T follicular helper cell (primary cell): ENCODE measurements at regions not wholly inside any gene's neighbourhood (a gene's known extent, or its start where the extent isn't known, plus 50 kb on each side); places are given as distances from the start of the nearest gene placed in this dataset.

Source experiments
- DNase-seq: peaks from one replicate; pipeline ENCODE4 v3.0.0-alpha.2; 2020; ENCODE audit warnings: low read depth

DNA sequence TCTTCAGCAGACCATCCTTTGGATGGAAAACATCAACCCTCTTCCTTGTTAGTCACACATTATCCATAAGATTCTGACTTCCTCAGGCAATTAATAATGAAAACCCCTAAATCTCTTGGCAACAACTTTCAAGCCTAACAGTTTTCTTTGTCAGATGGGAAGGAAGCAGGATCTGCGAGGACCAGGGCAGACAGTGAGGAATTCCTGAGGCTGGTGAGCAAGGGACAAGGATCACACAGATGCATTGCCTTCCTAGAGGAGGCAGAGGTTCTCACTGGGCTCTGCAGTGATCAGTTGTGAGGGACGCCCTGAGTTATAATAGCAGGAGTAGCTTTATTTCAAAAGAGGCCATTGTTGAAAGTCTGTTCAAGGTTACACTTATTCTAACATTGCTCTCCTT is 195.4 kb downstream of the SLIT2 start:
- DNase-seq = no peak

DNA sequence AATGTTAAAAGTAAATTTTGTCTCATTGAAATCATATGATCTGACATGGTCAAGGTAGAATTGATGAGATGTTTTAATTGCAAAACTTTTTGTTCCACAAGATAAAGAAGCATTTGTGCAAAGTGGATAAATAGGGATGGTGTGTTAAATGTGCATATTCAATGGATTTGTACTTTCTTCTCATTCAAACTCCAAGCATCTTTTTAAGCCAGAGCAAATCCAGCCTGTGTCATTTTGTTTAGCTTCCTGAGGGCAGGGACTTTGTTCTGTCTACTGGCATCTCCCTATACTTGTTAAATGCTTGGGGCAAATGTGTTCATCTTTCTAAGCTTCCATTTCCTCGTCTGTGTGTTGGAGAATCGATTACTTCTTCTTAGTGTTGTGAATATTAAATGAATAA is 200.3 kb downstream of the SLIT2 start:
- DNase-seq = no peak

DNA sequence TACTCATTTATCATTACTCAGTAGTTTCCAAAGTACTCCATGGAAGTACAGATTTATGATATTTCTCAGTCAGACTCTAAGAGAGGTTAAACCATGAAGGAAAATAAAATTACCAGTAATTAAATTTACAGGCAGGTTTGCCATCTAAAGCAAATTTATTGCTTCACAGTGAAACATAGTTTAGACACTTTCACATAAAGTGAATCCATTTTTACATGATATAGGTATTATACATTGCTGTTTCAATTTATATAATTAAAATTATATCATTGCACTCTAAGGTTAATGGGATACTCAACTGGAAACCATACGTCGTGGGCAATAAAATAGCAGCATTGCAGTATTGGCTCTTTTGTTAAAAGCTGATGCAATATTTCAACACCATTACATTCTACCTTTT is 202.8 kb downstream of the SLIT2 start:
- DNase-seq = no peak

DNA sequence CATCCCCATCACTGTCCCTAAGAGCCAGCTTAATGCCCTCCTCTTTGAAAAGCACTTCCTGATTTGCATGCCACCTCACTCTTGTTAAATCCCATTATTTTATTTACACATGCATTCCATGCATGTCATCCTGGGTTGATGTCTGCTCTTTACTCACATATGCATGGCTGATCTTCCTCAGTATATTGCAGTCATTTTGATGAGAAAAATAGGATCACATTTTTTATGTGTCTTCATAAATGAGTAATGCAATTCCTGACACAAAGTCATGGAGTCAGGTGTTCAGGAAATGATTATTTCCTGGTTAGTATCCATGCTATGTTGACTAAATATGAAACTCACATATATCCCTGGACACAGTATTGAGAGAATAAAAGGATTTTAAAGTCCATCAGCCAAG is 204.7 kb downstream of the SLIT2 start:
- DNase-seq = no peak

DNA sequence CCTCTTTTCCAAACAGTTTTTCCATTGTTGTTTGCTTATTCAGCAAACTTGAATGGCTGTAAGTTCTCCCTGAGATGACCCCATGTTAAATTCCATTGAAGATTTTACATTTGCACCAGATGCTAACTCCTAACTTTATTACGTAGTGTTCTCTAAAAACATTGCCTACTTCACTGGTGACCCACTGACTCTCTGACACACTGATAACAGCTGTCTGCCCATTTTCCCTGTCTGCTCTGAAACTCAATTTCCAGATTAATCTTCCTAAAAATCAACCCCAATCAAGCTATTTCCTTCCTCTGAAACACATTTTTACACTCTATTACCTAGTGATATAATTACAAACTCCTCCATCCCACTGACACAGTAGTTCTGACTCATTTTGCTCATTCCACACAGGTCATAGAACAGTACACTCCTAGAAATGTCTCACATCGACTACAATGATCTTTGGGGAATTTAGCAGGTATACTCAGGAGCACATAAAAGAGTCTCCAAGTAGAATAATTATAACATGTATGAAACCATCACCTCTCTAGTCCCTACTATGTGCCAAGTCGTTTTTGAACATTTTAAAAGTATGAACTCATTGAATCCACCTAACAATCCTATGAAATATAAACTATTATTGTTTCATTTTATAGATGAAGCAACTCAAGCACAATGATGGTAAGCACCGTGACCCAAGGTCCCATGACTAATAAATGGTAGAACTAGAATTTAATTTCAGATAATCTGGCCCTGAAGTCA is 210.9 kb downstream of the SLIT2 start:
- no peak for DNase-seq

DNA sequence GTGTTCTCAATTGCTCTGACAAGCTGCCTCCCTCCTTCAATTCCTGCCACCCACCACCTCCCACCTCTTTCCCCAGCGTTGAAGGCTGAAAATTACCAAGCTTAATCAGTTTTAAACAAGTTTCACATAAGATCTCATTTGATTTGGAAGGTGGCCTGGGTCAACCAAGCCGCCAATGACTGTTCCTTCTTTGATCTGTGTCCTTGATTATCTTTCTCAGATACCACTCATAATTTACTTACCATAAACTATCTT is 211.4 kb downstream of the SLIT2 start:
- no peak for DNase-seq

DNA sequence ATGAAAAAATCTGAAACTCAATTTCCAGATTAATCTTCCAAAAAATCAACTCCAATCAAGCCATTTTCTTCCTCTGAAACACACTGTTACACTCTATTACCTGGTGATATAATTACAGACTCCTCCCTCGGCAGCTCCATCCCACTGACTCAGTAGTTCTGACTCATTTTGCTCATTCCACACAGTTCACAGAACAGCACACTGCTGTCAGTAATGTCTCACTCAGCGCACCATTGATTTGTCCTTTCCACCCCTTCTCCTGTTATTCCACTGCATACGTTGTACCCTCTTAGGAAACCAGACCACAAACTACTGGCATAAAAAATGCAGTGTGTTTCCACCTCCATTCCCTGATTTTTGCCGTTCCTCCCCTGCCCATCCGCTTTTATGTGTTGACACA is 212.7 kb downstream of the SLIT2 start:
- no peak for DNase-seq

DNA sequence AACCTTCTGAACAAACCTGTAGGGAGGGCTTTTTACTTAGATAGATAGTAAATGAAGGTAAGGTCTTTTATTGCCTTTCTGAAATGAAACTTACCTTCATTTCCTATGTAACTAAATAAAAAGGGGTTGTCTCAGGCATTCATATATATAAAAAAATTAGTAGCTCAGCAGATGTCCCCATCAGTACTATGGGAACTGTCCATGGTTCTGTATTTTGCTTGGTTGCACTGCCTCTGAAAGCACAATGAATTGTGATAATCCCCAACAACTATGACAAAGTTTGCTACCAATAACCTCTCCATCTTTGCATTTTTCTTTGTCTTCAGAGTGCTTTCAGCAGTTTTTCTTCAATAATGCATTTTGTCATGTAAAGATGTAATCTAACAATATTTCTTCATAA is 222.4 kb downstream of the SLIT2 start:
- DNase-seq = no peak

DNA sequence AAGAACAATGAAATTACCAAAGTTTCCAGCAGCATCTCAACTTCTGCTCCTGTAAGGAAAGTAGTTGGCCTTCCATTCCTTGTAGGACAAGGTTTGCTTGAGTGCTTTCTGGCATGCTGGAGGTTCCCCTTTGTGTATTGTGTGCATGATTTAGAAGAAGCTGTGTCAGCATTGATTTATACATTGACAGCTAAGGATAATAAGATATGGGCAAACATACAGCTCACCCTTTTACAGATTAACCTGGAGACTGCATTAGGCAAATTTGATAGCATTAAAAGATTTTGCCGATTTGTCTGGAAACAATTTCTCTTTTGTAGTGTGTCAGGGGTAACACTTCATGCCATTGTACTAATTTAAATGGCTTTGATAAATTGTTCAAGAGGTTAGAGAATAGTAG is 221.8 kb upstream of the PACRGL start:
- DNase-seq = no peak

DNA sequence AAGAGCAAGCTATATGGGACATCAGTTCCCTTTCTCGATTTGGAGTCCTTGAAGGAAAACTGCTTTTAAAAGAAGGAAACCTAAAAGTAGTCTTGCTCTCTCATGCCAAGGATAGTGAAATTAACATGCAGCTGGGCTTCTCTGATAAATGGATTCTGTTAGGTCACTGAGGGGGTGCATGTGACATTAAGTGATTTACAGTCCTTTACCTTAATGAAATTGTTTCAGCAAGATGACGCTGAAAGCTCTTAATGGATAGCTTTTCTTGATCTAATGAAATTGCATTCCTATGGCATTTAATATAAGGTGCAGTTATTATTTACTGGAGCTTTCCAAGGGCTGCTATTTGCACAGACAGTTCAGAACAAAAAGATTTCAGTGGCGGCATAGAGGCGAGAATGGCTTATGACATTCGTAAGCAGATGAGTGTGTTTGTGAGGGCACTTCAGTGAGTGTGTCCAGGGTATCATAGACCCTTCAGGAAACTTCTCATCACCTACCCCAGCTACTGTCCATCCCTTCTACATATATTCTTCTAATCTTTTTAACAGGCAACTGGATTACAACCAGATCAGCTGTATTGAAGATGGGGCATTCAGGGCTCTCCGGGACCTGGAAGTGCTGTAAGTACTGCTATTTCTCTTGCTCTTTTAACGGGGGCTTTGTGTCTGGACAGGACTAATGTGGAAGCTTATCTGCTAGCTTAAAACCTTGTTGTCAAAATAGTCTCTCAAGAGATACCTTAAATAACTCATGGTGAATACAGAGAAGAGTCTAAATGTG is 219.9 kb upstream of the PACRGL start:
- no peak for DNase-seq

DNA sequence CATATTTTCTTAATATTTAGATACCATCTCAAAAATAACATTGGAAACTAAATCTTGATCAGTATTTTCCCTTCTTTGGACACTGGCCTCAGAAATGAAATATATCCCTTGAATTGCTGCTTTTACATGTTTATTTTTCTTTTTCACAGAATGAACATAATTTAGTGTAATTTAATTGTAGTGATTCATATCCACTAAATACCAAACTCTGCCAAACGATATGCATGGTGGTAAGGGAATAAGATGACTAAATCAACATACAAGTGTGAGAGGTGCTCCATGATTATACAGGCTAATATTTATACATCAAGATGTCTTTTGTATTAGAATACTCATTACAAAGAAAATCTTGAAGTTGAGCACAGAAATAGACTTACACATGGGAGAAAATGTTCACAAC is 216.8 kb upstream of the PACRGL start:
- DNase-seq = no peak

DNA sequence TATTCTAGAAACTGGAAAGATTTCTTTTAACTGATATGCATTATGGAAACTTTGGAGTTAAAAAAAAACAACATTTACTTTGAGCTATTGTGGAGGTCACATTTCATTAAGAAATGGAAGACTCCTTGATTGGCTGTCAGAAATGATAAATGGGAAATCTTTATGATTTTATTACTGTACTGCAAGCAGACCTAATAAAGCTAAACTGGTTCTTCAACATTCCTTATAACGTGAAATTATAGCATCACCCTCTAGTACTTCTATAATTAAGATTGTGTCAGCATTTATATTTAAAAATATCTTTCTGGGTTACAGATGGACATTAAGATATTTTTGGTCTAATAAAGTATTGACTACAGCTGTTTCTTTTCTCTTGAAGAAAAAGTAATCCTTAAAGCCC is 213.8 kb upstream of the PACRGL start:
- DNase-seq = no peak

DNA sequence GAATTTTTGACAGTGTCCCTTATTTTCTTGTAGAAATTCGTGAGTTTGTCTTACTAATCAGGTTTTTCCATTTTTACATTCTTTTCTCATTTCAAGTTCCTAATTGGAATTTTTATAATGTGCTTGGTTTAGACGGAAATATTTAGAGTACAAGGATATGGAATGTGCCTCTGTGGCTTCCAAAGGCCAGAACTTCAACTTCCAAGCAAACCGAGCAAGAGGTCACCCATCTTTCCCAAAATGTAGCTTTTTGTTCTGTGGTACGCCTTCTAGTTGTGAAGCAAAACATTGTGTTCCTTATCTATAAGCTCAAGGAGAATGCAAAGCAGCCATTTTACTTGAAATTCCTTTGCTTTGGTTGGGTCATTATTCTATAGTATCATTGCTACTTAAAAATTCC is 212.8 kb upstream of the PACRGL start:
- no peak for DNase-seq

DNA sequence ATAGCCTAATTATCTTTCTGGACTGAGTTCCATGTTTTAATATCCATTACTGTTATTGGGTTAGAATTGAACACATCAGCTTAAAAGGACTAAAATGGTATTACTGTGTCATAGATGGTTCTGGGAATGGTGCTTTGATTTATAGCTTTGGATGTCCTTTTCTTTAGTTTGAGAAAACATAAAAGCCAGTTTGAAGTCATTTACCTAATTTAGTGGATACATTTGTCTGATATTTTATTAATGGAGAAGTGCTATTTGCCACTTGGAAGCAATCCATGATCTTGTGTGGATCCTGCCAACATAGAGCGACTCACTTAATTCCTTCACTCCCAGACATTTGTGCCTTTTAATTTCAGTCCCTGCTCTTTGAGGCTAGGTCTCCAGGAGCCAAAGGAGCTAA is 212.4 kb upstream of the PACRGL start:
- DNase-seq = no peak

DNA sequence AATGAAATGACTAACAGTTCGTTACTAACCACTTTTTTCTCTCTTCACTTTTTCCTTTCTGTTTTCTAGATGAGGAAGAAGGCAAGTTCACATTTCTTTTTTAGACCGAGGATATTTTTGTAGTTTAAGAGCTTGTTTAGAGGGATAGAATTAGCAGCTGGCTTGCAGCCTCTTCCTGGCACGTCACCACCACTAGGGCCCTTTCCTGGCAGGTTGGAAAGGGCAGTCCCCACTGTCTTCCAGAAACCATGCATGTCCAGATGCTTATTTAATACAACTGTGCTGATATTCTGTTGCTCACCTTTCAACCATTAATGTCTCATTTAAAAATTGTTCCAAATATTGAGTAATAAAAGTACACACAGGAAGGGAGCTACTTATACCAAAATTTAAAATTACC is 209.5 kb upstream of the PACRGL start:
- no peak for DNase-seq

DNA sequence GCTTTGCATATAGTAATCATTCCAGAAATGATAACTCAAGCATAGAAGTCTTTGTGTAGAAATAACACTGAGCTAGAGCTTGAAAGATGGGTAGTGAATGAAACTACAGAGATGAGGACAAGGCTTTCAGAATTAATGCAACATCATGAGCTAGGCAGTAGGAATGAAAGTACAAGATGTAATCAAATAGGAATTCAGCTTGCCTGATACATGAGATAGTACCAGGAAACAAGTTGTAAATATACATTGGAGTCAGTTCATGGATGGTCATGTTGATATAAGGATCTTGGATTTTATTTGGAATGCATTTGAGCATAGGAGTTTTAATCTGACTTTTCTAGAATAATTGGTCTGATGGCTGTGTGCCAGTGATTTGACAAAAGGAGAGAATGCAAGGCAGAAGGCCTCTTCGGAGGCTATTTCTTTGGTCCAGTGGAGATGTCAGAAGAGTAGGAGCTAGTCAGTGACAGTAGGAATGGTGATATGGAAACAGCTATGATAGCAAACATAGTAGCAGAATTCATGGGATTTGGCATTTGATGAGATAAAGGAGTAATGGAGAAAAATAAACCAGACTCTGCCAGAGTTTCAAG is 206.4 kb upstream of the PACRGL start:
- no peak for DNase-seq

DNA sequence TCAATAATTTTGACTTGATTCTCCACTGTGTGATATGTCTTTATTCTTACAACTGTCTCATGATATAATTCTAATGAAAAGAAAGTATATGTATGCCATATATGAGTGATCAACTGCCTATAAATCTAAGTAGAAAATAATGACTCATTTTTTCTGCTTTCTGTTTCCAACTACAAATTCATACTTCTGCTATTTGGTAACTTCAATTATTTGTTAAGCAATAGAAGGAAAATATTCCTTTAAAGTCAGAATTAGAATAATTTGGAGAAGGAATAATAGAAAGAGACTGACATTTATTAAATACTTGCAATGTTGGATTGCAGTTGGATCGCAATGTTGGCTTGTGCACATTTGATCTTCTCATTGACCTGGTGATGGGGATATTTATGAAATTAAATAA is 204.2 kb upstream of the PACRGL start:
- no peak for DNase-seq

DNA sequence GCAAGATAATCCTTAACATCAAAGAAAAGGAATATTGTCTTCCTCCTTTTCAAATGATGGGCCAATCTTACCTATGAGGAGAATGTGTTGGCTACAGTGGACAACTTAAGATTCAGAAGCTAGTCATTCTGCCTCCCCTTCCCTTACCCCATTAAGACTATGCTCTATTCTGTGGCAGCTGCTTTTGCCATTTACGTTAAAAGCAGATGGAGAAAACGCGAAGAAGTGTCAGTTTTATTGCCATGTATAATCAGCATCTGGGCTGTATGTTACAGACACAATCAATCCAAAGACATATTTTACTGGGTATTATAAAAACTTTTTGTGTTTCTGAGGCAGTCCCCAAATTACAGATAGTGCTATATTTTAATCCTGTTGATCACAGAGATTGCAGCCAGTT is 196.1 kb upstream of the PACRGL start:
- DNase-seq = no peak

DNA sequence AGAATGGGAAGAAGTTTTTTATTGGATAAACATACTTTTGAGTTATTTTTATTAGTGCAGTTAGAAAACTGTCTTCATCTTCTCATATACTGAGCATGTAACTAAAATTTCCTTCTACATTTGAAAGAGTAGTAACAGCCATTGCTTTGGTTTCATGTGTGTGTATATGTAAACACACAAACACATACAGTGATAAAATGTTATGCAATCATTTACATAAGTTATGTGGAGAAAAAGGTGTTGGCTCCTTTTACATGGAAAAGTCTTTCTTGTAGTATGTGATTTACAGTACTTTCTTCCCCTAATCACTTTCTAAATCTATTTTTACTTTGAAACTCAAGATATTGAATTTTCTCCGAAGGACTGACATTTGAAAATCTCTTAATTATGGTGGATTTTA is 194.3 kb upstream of the PACRGL start:
- DNase-seq = no peak

DNA sequence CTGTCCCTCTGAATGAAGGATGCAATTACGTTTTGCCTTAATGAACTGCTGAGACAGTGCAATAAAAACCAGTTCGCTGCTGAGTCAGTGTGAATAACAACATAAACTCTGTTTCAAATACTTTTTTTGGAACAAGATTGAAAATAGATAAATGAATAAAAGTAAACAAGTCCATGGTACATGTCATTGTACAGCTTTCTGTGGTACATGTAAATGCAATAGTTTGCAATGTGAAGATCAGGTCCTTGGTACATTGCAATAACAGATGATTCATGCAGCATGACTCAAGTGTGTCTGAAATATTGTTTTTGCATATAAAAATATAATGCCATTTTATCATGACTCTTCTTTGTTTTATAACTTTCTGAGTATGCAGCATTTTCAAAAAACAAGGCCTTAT is 193.4 kb upstream of the PACRGL start:
- DNase-seq = no peak

DNA sequence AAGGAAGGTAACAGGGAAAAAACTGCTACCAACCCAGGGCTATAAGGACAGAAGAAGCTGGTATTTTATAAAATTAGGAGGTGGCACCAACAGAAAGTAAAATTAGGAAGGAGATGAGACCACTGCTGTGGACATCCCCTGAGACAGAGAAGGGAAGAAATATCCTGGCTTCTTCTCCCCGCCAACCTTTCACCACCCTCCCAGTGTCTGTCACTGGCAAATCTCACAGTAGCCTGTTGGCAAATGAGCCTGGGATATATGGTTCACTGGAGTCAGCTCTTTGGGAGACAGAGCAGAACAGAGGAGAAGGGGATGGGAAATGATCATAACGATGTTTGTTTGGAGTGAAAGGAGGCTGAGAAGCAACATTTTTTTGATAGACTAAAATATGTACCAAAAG is 190.9 kb upstream of the PACRGL start:
- DNase-seq = no peak

DNA sequence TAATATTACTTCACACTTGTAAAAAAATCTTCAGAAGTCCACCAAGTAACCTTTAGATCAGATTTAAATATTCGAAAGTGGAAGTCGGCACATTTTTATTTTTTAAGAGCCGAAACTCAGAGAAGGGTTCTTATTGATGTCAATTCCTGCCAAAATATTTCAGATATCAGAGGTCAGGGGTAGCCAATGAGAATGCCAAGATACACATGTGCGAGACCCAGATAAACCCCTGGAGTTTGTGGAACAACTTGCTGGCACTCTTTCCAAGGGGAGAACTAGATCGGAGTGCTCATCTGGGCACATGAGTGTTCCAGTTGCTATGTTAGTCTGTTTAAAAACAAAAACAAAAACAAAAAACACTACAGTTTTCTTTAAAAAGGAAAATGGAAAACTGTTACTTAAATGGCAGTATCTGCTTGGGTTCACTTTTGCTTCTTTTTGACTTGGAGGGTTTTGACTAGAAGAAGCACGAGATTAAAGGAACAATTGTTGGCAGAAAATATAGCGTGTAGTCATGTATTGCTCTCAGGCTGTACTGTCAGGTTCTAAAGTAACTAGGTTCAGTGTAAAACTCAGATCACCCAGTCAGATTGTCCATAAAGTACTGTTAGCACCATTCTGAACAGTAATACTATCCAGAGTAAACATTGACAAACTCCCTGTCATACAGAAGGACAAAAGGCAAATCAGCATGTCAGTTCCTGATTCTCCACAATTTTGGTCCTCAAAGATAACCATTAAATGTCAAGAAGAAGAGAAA is 188.0 kb upstream of the PACRGL start:
- DNase-seq = no peak

DNA sequence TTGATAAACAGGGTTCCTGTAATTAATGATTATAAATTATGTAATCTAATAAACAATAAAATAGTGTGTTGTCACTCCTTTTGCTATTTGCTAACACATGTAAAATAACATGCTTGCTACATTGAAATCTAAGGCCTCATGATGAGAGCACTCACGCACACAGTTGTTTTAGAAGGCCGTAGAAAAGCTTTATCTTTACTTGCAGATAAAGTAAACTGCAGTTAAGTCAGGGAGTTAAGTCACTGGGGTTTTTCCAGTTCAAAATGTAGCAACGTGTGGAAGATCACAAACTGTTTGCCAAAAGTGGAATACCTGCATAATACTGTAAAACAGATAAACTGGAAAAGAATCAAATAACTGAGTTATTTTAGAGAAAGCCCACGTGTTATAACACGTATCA is 187.3 kb upstream of the PACRGL start:
- DNase-seq = no peak
